T-cell (primary cell): ENCODE measurements at regions not wholly inside any gene's neighbourhood (a gene's known extent, or its start where the extent isn't known, plus 50 kb on each side); places are given as distances from the start of the nearest gene placed in this dataset.

ENCODE experiments used
- ATAC-seq, 4 experiments: fragments of 200-7000 bp in 3 of 4; fragments of 150-1000 bp in 1 of 4; cut with Tn5 transposase; replicated peaks in 1 of 4; 1 replicate in 3 of 4; 2 replicates in 1 of 4; pipeline ENCODE4 v1.10.0; 2021; ENCODE audit warnings: moderate library complexity in 3 of 4, mild to moderate bottlenecking in 2 of 4, moderate number of reproducible peaks in 1 of 4
- CTCF ChIA-PET, 2 donors: fragments of 300-600 bp; sonication (Branson Sonifier 250); formaldehyde crosslinking; loops; one replicate each; lab custom pipeline; 2022; ENCODE audit warnings: antibody characterized with exemption in 2 of 2; lab: Charles Lee
- POLR2A ChIA-PET, 2 donors: fragments of 300-600 bp; sonication (Branson Sonifier 250); formaldehyde crosslinking; loops; one replicate each; lab custom pipeline; 2022; ENCODE audit warnings: antibody characterized with exemption in 2 of 2; lab: Charles Lee
- DNase-seq, 35 experiments: peaks; one replicate each; pipeline versions ENCODE4 v3.0.0 to v3.0.0-alpha.2; 2013 to 2023
- H3K27ac ChIP-seq: one replicate; pipeline ENCODE4 v1.5.1; 2013; ENCODE audit warnings: low read length
- H3K27me3 ChIP-seq, 2 experiments: replicated peaks in 1 of 2; 1 replicate in 1 of 2; 2 replicates in 1 of 2; pipeline versions ENCODE4 v1.6.1 to v1.7.0; 2013; ENCODE audit warnings: low read length in 1 of 2, mixed read lengths in 1 of 2; ENCODE audit not compliant: control insufficient read depth in 2 of 2, insufficient read depth in 2 of 2; ENCODE audit errors: extremely low read depth in 1 of 2
- H3K36me3 ChIP-seq, 2 donors: 1 replicate in 1 of 2; 2 replicates in 1 of 2; pipeline versions ENCODE4 v1.6.1 to v1.7.0; 2013; ENCODE audit warnings: low read length in 1 of 2; ENCODE audit not compliant: control insufficient read depth in 2 of 2, insufficient read depth in 1 of 2; ENCODE audit errors: extremely low read depth in 1 of 2
- H3K4me1 ChIP-seq, 2 experiments: 1 replicate in 1 of 2; 2 replicates in 1 of 2; pipeline versions ENCODE4 v1.6.1 to v1.7.0; 2013; ENCODE audit warnings: low read length in 2 of 2, mixed read lengths in 1 of 2; ENCODE audit not compliant: insufficient read depth in 2 of 2, control insufficient read depth in 1 of 2; ENCODE audit errors: extremely low read depth in 1 of 2
- H3K4me3 ChIP-seq, 2 donors: 1 replicate in 1 of 2; 2 replicates in 1 of 2; pipeline versions ENCODE4 v1.5.1 to v1.7.0; 2013; ENCODE audit warnings: mild to moderate bottlenecking in 2 of 2, low read length in 1 of 2, moderate library complexity in 1 of 2; ENCODE audit not compliant: control insufficient read depth in 1 of 2; ENCODE audit errors: extremely low read depth in 1 of 2
- H3K9me3 ChIP-seq: 2 replicates; pipeline ENCODE4 v1.7.0; 2013
- H3K27ac Mint-ChIP-seq, 2 donors: one replicate each; pipeline ENCODE4 v1.8.0; 2020 to 2021; ENCODE audit warnings: mild to moderate bottlenecking in 2 of 2, mixed read lengths in 2 of 2
- H3K27me3 Mint-ChIP-seq, 2 donors: one replicate each; pipeline ENCODE4 v1.8.0; 2021 to 2022; ENCODE audit warnings: mixed read lengths in 2 of 2
- H3K36me3 Mint-ChIP-seq: one replicate; pipeline ENCODE4 v1.8.0; 2021; ENCODE audit warnings: mixed read lengths
- H3K4me1 Mint-ChIP-seq, 3 donors: one replicate each; pipeline ENCODE4 v1.8.0; 2020 to 2022; ENCODE audit warnings: mixed read lengths in 3 of 3, mild to moderate bottlenecking in 1 of 3
- H3K4me3 Mint-ChIP-seq, 3 donors: one replicate each; pipeline ENCODE4 v1.8.0; 2020 to 2022; ENCODE audit warnings: mild to moderate bottlenecking in 3 of 3, mixed read lengths in 3 of 3, moderate library complexity in 3 of 3
- H3K9me3 Mint-ChIP-seq, 3 donors: one replicate each; pipeline ENCODE4 v1.8.0; 2020 to 2022; ENCODE audit warnings: mixed read lengths in 3 of 3
- WGBS: methylation state at CpG from one replicate; pipeline ENCODE4 v1.1.5; 2013; ENCODE audit warnings: missing lambda C conversion rate; ENCODE audit not compliant: insufficient coverage; 5-methylcytosine and 5-hydroxymethylcytosine counted together

DNA sequence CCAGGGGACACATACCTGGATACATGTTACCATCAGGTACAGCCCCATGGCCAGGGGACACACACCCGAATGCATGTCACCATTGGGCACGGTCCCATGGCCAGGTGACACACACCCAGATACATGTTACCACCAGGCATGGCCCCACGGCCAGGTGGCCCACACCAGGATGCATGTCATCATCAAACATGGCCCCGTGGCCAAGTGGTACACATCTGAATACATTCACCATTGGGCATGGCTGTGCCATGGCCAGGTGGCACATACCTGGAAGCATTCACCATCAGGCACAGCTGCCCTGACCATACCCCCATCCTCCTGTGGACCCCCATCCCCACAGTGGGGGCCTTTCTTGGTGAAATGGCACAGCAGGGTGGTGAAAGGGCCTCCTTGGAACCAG lies 97.6 kb downstream of the RBFOX3 start:
- ATAC-seq (no peak), DNase-seq (no peak)
- Histone ChIP-seq H3K36me3 (no peaks in the 10 kb centered on the region), H3K4me3 (no peak overlapping the region), H3K9me3 (no peaks in the 10 kb centered on the region), H3K27ac (no peak overlapping the region), H3K27me3 (peaks cover 0 to 45% of the 10 kb centered on the region in 2 experiments), H3K4me1 (no peaks in the 10 kb centered on the region)
- CTCF ChIA-PET, result no interaction called here
- WGBS, result 95% methylated on average over 3 of the region's 4 CpGs
- no peaks in the 10 kb centered on the region for H3K36me3 Mint-ChIP-seq
- no peaks in the 10 kb centered on the region for H3K4me1 Mint-ChIP-seq
- POLR2A ChIA-PET, result no interaction called here
- no peak overlapping the region for H3K27ac Mint-ChIP-seq
- H3K27me3 Mint-ChIP-seq, result peaks cover 16 to 21% of the 10 kb centered on the region in 2 donors
- peaks cover 0 to 3% (median 0%) of the 10 kb centered on the region in 3 donors for H3K9me3 Mint-ChIP-seq
- H3K4me3 Mint-ChIP-seq, result no peak overlapping the region

DNA sequence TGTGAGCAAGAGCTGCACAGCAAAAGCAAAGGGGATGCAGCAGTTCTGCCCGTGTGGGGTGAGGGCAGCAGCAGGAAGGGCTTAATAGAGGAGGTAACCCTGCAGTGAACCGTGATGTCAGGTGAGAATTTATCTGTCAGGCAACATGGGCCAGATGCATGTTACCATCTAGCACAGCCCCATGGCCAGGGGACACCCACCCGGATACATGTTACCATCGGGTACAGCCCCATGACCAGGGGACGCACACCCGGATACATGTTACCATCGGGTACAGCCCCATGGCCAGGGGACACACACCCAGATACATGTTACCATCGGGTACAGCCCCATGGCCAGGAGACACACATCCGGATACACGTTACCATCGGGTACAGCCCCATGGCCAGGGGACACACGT lies 99.4 kb downstream of the RBFOX3 start:
- no peak for DNase-seq
- H3K4me3 Mint-ChIP-seq, result no peak overlapping the region
- WGBS, result 87% methylated on average over 8 of the region's 12 CpGs
- H3K4me1 Mint-ChIP-seq, result no peaks in the 10 kb centered on the region
- Histone ChIP-seq H3K9me3 (no peaks in the 10 kb centered on the region), H3K4me1 (no peaks in the 10 kb centered on the region), H3K36me3 (no peaks in the 10 kb centered on the region), H3K27ac (no peak overlapping the region), H3K4me3 (no peak overlapping the region), H3K27me3 (peaks cover 0 to 40% of the 10 kb centered on the region in 2 experiments)
- H3K36me3 Mint-ChIP-seq, result no peaks in the 10 kb centered on the region
- CTCF ChIA-PET, result no interaction called here
- H3K27me3 Mint-ChIP-seq, result peaks cover 6 to 15% of the 10 kb centered on the region in 2 donors
- no peak overlapping the region for H3K27ac Mint-ChIP-seq
- H3K9me3 Mint-ChIP-seq, result peaks cover 0 to 3% (median 0%) of the 10 kb centered on the region in 3 donors
- no peak for ATAC-seq
- POLR2A ChIA-PET, result no interaction called here

- Mint-ChIP-seq H3K4me3 (no peak overlapping the region), H3K4me1 (no peaks in the 10 kb centered on the region), H3K36me3 (no peaks in the 10 kb centered on the region), H3K27me3 (peaks cover 9 to 11% of the 10 kb centered on the region in 2 donors), H3K9me3 (peaks cover 0 to 3% (median 0%) of the 10 kb centered on the region in 3 donors), H3K27ac (no peak overlapping the region)
- ATAC-seq, result no peak
- DNase-seq, result no peak
- POLR2A ChIA-PET, result no interaction called here
- no peak overlapping the region for H3K27ac ChIP-seq
- H3K9me3 ChIP-seq, result no peaks in the 10 kb centered on the region
- 88% methylated on average over 14 of the region's 18 CpGs for WGBS
- H3K36me3 ChIP-seq, result no peaks in the 10 kb centered on the region
- H3K4me3 ChIP-seq, result no peak overlapping the region
- CTCF ChIA-PET, result no interaction called here
- H3K4me1 ChIP-seq, result no peaks in the 10 kb centered on the region
- H3K27me3 ChIP-seq, result peaks cover 0 to 36% of the 10 kb centered on the region in 2 experiments
Measured at GRCh38 chr17:79510071-79510470, 100.8 kb downstream of the RBFOX3 start.

- H3K36me3 ChIP-seq, result no peaks in the 10 kb centered on the region
- Mint-ChIP-seq H3K27ac (no peak overlapping the region), H3K4me3 (no peak overlapping the region), H3K27me3 (peaks cover 10 to 16% of the 10 kb centered on the region in 2 donors), H3K4me1 (no peaks in the 10 kb centered on the region), H3K9me3 (peaks cover 0 to 3% (median 0%) of the 10 kb centered on the region in 3 donors), H3K36me3 (no peaks in the 10 kb centered on the region)
- ChIA-PET CTCF (no interaction called here), POLR2A (no interaction called here)
- DNase-seq, result no peak
- H3K4me1 ChIP-seq, result no peaks in the 10 kb centered on the region
- no peak overlapping the region for H3K27ac ChIP-seq
- no peak overlapping the region for H3K4me3 ChIP-seq
- H3K27me3 ChIP-seq, result peaks cover 0 to 31% of the 10 kb centered on the region in 2 experiments
- 86% methylated on average over 5 of the region's 14 CpGs for WGBS
- no peak for ATAC-seq
- H3K9me3 ChIP-seq, result no peaks in the 10 kb centered on the region
Measured at GRCh38 chr17:79509490-79509889, 101.4 kb downstream of the RBFOX3 start.

- DNase-seq (no peak), ATAC-seq (no peak)
- H3K27ac ChIP-seq, result no peak overlapping the region
- Mint-ChIP-seq H3K36me3 (no peaks in the 10 kb centered on the region), H3K4me3 (no peak overlapping the region), H3K4me1 (no peaks in the 10 kb centered on the region), H3K27ac (no peak overlapping the region), H3K27me3 (peaks cover 10 to 19% of the 10 kb centered on the region in 2 donors), H3K9me3 (peaks cover 0 to 3% (median 0%) of the 10 kb centered on the region in 3 donors)
- ChIA-PET CTCF (no interaction called here), POLR2A (no interaction called here)
- WGBS, result 89% methylated on average over 16 of the region's 18 CpGs
- no peak overlapping the region for H3K4me3 ChIP-seq
- H3K4me1 ChIP-seq, result no peaks in the 10 kb centered on the region
- peaks cover 0 to 32% of the 10 kb centered on the region in 2 experiments for H3K27me3 ChIP-seq
- H3K9me3 ChIP-seq, result no peaks in the 10 kb centered on the region
- no peaks in the 10 kb centered on the region for H3K36me3 ChIP-seq
Measured at GRCh38 chr17:79509008-79509407, 101.8 kb downstream of the RBFOX3 start.

DNA sequence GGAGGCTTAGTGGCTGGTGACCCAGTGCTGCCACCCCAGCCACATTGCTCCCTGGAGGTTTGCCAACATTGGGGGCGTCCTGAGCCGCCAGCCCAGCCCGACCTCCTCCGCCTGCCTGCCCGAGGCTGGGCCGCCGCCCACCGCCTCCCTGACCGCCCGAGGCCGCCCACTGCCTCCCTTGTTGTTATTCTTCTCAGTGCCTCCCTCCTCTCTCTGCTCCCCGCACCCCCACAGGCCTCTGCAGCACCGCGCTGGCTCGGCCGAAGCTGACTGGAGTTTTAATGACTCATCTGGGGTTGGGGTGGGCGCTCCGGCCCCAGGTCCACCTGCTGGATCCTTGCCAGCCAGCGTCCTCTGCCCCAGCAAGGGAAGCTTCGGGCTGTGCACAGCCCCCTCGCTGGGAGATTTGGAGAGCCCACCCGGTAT lies 102.5 kb downstream of the RBFOX3 start:
- CTCF ChIA-PET, result no interaction called here
- Histone ChIP-seq H3K4me3 (no peak overlapping the region), H3K36me3 (no peaks in the 10 kb centered on the region), H3K27ac (no peak overlapping the region), H3K4me1 (no peaks in the 10 kb centered on the region), H3K9me3 (no peaks in the 10 kb centered on the region), H3K27me3 (peaks cover 0 to 31% of the 10 kb centered on the region in 2 experiments)
- Mint-ChIP-seq H3K4me3 (no peak overlapping the region), H3K27me3 (peaks cover 13 to 19% of the 10 kb centered on the region in 2 donors), H3K4me1 (no peaks in the 10 kb centered on the region), H3K9me3 (peaks cover 0 to 3% (median 0%) of the 10 kb centered on the region in 3 donors), H3K27ac (no peak overlapping the region), H3K36me3 (no peaks in the 10 kb centered on the region)
- WGBS, result 85% methylated on average over 5 of the region's 22 CpGs
- DNase-seq, result no peak
- no peak for ATAC-seq
- POLR2A ChIA-PET, result no interaction called here

DNA sequence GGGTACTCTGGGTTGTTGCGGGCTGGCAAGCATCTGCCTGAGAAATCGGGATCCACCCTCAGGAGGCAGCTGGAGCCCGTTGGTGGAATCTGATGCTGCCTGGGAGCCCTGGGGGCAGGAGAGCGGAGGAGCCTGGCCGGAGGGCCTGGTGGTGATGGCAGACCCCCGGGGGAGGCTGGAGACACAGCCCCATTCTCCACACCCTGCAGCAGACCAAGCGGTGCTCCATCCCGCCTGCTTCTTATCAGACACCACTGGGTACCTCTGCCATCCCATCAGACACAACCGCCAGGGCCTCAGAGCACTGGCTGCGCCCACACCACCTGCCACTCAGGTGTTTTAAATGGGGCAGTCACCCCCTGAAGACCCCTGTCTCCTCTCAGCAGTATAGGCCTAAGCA lies 103.9 kb downstream of the RBFOX3 start:
- H3K9me3 ChIP-seq, result no peaks in the 10 kb centered on the region
- H3K27me3 ChIP-seq, result peaks cover 2 to 38% of the 10 kb centered on the region in 2 experiments
- Mint-ChIP-seq H3K4me3 (no peak overlapping the region), H3K9me3 (peaks cover 0 to 3% (median 0%) of the 10 kb centered on the region in 3 donors), H3K4me1 (no peaks in the 10 kb centered on the region), H3K27me3 (peaks cover 18 to 24% of the 10 kb centered on the region in 2 donors), H3K27ac (no peak overlapping the region), H3K36me3 (no peaks in the 10 kb centered on the region)
- no peaks in the 10 kb centered on the region for H3K36me3 ChIP-seq
- 80% methylated on average over 9 of the region's 10 CpGs for WGBS
- H3K27ac ChIP-seq, result no peak overlapping the region
- no peak for DNase-seq
- no peak overlapping the region for H3K4me3 ChIP-seq
- POLR2A ChIA-PET, result no interaction called here
- CTCF ChIA-PET, result no interaction called here
- H3K4me1 ChIP-seq, result no peaks in the 10 kb centered on the region
- no peak for ATAC-seq
